GM12874 (cell line): ENCODE measurements at regions not wholly inside any gene's neighbourhood (a gene's known extent, or its start where the extent isn't known, plus 50 kb on each side); places are given as distances from the start of the nearest gene placed in this dataset.

Source experiments
- TF ChIP-seq, protein P1 (sequence below): IDR thresholded peaks from 2 replicates; pipeline ENCODE4 v1.5.1; 2011; ENCODE audit warnings: low read depth, mild to moderate bottlenecking, control low read depth, low read length, moderate library complexity; ENCODE audit not compliant: insufficient read depth

DNA sequence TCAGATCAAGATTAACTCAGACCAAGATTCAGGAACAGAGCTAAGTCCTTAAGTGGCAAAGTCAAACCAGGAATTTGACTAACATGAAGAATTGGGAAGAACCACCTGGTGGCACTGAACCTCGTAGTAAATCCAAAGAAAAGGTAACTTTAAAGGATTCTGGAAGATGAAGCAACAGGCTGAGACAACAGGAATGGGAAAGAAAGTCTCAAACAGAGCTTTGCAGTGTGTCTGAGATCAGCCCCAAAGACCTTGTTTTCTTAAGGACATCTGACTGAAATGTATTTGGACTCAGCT lies 126.1 kb downstream of the ASB9 start:
- TF ChIP-seq, protein P1, sequence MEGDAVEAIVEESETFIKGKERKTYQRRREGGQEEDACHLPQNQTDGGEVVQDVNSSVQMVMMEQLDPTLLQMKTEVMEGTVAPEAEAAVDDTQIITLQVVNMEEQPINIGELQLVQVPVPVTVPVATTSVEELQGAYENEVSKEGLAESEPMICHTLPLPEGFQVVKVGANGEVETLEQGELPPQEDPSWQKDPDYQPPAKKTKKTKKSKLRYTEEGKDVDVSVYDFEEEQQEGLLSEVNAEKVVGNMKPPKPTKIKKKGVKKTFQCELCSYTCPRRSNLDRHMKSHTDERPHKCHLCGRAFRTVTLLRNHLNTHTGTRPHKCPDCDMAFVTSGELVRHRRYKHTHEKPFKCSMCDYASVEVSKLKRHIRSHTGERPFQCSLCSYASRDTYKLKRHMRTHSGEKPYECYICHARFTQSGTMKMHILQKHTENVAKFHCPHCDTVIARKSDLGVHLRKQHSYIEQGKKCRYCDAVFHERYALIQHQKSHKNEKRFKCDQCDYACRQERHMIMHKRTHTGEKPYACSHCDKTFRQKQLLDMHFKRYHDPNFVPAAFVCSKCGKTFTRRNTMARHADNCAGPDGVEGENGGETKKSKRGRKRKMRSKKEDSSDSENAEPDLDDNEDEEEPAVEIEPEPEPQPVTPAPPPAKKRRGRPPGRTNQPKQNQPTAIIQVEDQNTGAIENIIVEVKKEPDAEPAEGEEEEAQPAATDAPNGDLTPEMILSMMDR: no peak

DNA sequence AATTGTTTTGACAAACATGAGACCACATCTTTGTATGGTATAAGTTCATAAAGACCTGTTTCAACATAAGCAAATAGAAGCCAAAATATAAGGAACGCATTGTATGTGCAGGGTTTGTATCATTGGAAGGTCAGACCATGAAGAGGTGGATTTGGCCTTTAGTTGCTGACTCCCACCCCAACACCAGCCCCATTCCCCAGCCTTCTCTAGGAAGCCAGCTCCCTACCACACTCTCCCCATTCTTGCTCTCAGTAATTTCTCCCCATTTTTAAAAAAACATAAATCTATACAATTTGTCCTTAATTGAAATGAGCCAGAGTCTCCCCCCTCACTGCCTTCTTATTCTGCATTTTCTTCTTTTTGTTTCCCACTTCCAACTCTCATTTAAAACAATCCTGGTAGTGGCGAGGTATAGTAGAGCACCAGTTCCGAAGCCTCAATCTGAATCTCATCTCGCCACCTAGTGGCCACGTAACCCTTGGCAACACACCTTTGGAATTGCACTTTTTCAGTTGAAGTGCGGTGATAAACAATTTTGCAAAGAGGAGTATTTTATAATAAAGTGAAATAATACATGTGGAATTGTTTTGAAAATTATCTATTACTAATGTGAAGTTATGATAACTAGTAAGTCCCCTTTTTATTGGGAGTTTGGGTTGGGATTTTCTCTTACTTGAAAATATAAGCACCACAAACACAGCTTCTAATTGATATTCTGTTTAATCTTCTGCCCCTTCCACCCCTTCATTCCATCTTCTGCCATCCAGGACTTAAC lies 126.6 kb downstream of the ASB9 start:
- TF ChIP-seq, protein P1: peak; percentile 55

DNA sequence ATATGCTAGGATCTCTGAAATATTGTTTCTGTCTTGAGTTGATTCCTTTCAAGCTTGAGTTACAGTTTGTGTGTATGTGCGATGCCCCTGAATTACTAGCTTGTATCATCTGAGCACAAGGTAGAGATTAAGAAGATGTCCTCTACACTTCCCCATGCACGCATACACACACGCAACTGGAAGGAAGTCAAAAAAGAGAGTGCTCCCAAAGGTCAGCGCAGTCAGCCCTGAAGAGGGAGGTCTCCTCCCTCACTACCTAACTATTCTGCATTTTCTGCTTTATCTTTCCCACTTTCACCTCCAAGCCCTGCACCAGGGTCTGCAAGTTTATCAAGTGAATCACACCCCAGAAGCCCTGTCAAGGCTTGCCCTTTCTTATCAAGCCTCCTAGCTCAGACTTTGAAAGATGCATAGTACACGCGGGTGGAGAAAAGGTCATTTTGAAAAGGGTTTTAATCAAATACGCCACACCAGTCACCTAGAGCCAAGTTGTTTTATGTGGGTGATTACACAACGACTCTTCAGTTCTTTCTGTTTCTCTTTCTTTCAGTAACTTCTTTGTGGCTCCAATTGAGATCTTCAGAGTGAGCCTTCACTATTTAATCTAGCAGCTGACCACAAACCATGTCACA lies 127.7 kb downstream of the ASB9 start:
- TF ChIP-seq, protein P1: no peak

GRCh38 chrX:15136795-15137194 lies 133.1 kb downstream of the ASB9 start:
- TF ChIP-seq, protein P1: no peak

DNA sequence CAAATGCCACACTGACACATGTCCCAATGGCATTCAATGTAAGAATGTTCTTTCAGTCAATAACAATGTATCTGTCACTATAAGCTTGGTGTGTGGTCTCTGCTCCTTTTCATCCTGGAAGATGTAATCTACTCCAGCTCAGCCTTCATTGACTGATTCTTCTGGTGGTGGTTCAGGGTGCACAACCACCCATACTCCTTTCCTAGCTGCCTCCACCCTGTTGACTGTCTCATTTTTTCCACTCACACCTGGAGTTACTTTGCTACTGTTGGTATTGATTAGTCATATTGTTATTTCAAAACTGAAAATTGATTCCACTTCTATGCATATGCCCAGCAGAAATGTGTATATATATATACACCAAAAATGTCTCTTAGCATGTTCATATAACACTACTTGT lies 140.5 kb downstream of the ASB9 start:
- TF ChIP-seq, protein P1: no peak

GRCh38 chrX:15128861-15129260 lies 141.0 kb downstream of the ASB9 start:
- TF ChIP-seq, protein P1: no peak

DNA sequence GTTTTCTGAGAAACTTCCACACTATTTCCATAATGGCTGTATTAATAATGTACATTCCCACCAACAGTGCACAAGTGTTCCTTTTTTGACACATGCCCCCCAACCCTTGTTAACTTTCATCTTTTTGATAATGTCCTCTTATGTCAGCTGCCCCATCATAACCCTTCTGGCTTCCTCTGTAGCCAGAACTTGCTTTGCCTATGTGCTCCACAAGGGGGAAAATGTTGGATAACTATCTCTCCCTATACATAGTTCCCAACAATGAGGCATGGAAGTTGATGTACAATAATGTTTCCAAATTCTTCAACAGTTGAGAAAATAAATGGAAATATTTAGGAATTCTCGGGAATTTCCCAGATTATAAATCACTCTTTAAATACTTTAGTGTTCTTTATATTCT lies 142.9 kb downstream of the ASB9 start:
- TF ChIP-seq, protein P1: no peak
